Small intestine (tissue), 7 donors: ENCODE measurements at regions not wholly inside any gene's neighbourhood (a gene's known extent, or its start where the extent isn't known, plus 50 kb on each side); places are given as distances from the start of the nearest gene placed in this dataset.

Source experiments
- DNase-seq, 2 donors: peaks; one replicate each; pipeline versions ENCODE4 v3.0.0 to v3.0.0-alpha.2; 2013
- FAIRE-seq: peaks from 2 replicates; lab custom pipeline; 2012; peaks lifted over from hg19 to GRCh38; lab: Jason Lieb, UNC
- H3K27ac ChIP-seq, 3 donors: one replicate each; pipeline ENCODE4 v1.5.1; 2013; ENCODE audit warnings: low read length in 2 of 3, mild to moderate bottlenecking in 2 of 3, control low read depth in 1 of 3, inconsistent platforms in 1 of 3, low read depth in 1 of 3, moderate library complexity in 1 of 3
- H3K27me3 ChIP-seq, 3 donors: one replicate each; pipeline ENCODE4 v1.6.1; 2013; ENCODE audit warnings: low read length in 3 of 3, inconsistent platforms in 1 of 3; ENCODE audit not compliant: control insufficient read depth in 3 of 3, insufficient read depth in 3 of 3
- H3K36me3 ChIP-seq, 3 donors: one replicate each; pipeline ENCODE4 v1.6.1; 2013; ENCODE audit warnings: low read length in 3 of 3, inconsistent platforms in 1 of 3, low read depth in 1 of 3, mild to moderate bottlenecking in 1 of 3, moderate library complexity in 1 of 3; ENCODE audit not compliant: control insufficient read depth in 3 of 3, insufficient read depth in 2 of 3
- H3K4me1 ChIP-seq, 3 donors: one replicate each; pipeline ENCODE4 v1.6.1; 2013; ENCODE audit warnings: low read length in 2 of 3, inconsistent platforms in 1 of 3, low read depth in 1 of 3, mild to moderate bottlenecking in 1 of 3, moderate library complexity in 1 of 3; ENCODE audit not compliant: control insufficient read depth in 3 of 3, insufficient read depth in 2 of 3
- H3K4me3 ChIP-seq, 3 donors: one replicate each; pipeline ENCODE4 v1.5.1; 2013; ENCODE audit warnings: low read length in 3 of 3, control low read depth in 1 of 3, inconsistent platforms in 1 of 3, low read depth in 1 of 3, mild to moderate bottlenecking in 1 of 3, moderate library complexity in 1 of 3
- H3K9me3 ChIP-seq, 2 donors: one replicate each; pipeline ENCODE4 v1.6.1; 2013; ENCODE audit warnings: low read depth in 1 of 2, low read length in 1 of 2; ENCODE audit not compliant: control insufficient read depth in 2 of 2, insufficient read depth in 1 of 2
- WGBS, 3 donors: extraction: QIAGEN DNeasy Blood & Tissue Kit; methylation state at CpG; one replicate each; pipeline ENCODE4 v1.1.7; 2013; 5-methylcytosine and 5-hydroxymethylcytosine counted together
- donor health status: healthy with polysubstance abuse.
- donor health status: control.
- donor health status: control.
- donor health status: Bipolar disorder and iron deficiency.
- donor health status: healthy.

- FAIRE-seq (no peak), DNase-seq (peak; percentile 46 to 56)
- WGBS, 3 donors: 24 to 65% (median 46%) methylated on average over 2 of the region's 2 CpGs
- peaks cover 2 to 44% (median 5%) of the 10 kb centered on the region in 3 donors for H3K4me1 ChIP-seq
- H3K4me3 ChIP-seq: no peak overlapping the region
- no peaks in the 10 kb centered on the region for H3K36me3 ChIP-seq
- peak overlapping the region; percentile 90 to 96 (median 95) for H3K27ac ChIP-seq
- H3K27me3 ChIP-seq: no peaks in the 10 kb centered on the region
- H3K9me3 ChIP-seq: no peaks in the 10 kb centered on the region
Observed at GRCh38 chr4:38222892-38223291, 262.7 kb downstream of the PTTG2 start.

GRCh38 chr4:38223306-38223705 is 263.1 kb downstream of the PTTG2 start:
- Histone ChIP-seq H3K4me3 (no peak overlapping the region), H3K9me3 (no peaks in the 10 kb centered on the region), H3K27ac (peak overlapping the region; percentile 90 to 96 (median 95)), H3K27me3 (no peaks in the 10 kb centered on the region), H3K4me1 (peaks cover 2 to 44% (median 5%) of the 10 kb centered on the region in 3 donors), H3K36me3 (no peaks in the 10 kb centered on the region)
- no peak for FAIRE-seq
- WGBS, 3 donors: 0 to 18% (median 0%) methylated on average over 1 of the region's 1 CpG
- no peak for DNase-seq

- H3K9me3 ChIP-seq: no peaks in the 10 kb centered on the region
- no peaks in the 10 kb centered on the region for H3K27me3 ChIP-seq
- H3K27ac ChIP-seq: peak overlapping the region; percentile 90 to 96 (median 95)
- peaks cover 2 to 47% (median 5%) of the 10 kb centered on the region in 3 donors for H3K4me1 ChIP-seq
- FAIRE-seq (no peak), DNase-seq (peak in 1 of 2 donors; percentile 84)
- WGBS, 3 donors: 15 to 52% (median 32%) methylated on average over 9 of the region's 9 CpGs
- H3K4me3 ChIP-seq: peak overlapping the region in 1 of 3 donors; percentile 23
- no peaks in the 10 kb centered on the region for H3K36me3 ChIP-seq
Observed at GRCh38 chr4:38223782-38224236, 263.6 kb downstream of the PTTG2 start.

- H3K27ac ChIP-seq: peak overlapping the region; percentile 77 to 96 (median 84)
- H3K4me3 ChIP-seq: no peak overlapping the region
- FAIRE-seq (no peak), DNase-seq (peak in 1 of 2 donors; percentile 47)
- 48 to 76% (median 74%) methylated on average over 3 of the region's 3 CpGs for WGBS, 3 donors
- no peaks in the 10 kb centered on the region for H3K36me3 ChIP-seq
- H3K27me3 ChIP-seq: no peaks in the 10 kb centered on the region
- peaks cover 5 to 57% (median 7%) of the 10 kb centered on the region in 3 donors for H3K4me1 ChIP-seq
- no peaks in the 10 kb centered on the region for H3K9me3 ChIP-seq
Observed at GRCh38 chr4:38224850-38225249, 264.7 kb downstream of the PTTG2 start.

GRCh38 chr4:38226170-38226569 is 266.0 kb downstream of the PTTG2 start:
- Histone ChIP-seq H3K9me3 (no peaks in the 10 kb centered on the region), H3K4me1 (peaks cover 9 to 67% (median 9%) of the 10 kb centered on the region in 3 donors), H3K4me3 (no peak overlapping the region), H3K27ac (peak overlapping the region in 1 of 3 donors; percentile 96), H3K27me3 (no peaks in the 10 kb centered on the region), H3K36me3 (no peaks in the 10 kb centered on the region)
- FAIRE-seq (no peak), DNase-seq (no peak)
- WGBS, 3 donors: 91 to 97% (median 92%) methylated on average over 2 of the region's 2 CpGs

GRCh38 chr4:38230121-38230801 is 270.1 kb downstream of the PTTG2 start:
- Histone ChIP-seq H3K4me1 (peaks cover 8 to 65% (median 10%) of the 10 kb centered on the region in 3 donors), H3K36me3 (no peaks in the 10 kb centered on the region), H3K27ac (peak overlapping the region; percentile 88 to 98 (median 95)), H3K4me3 (no peak overlapping the region), H3K9me3 (peaks cover 0 to 16% of the 10 kb centered on the region in 2 donors), H3K27me3 (no peaks in the 10 kb centered on the region)
- DNase-seq: peak; percentile 94 to 96
- FAIRE-seq: no peak
- WGBS, 3 donors: 16 to 63% (median 44%) methylated on average over 10 of the region's 10 CpGs

GRCh38 chr4:38230821-38231563 is 270.8 kb downstream of the PTTG2 start:
- 28 to 62% (median 55%) methylated on average over 7 of the region's 7 CpGs for WGBS, 3 donors
- Histone ChIP-seq H3K4me1 (peaks cover 8 to 58% (median 10%) of the 10 kb centered on the region in 3 donors), H3K36me3 (no peaks in the 10 kb centered on the region), H3K4me3 (no peak overlapping the region), H3K9me3 (peaks cover 0 to 16% of the 10 kb centered on the region in 2 donors), H3K27me3 (no peaks in the 10 kb centered on the region), H3K27ac (peak overlapping the region; percentile 88 to 98 (median 95))
- FAIRE-seq (no peak), DNase-seq (peak; percentile 48 to 63)

- H3K4me3 ChIP-seq: no peak overlapping the region
- peaks cover 8 to 56% (median 10%) of the 10 kb centered on the region in 3 donors for H3K4me1 ChIP-seq
- DNase-seq (peak; percentile 91 to 98), FAIRE-seq (no peak)
- WGBS, 3 donors: 13 to 70% (median 43%) methylated on average over 4 of the region's 4 CpGs
- peaks cover 0 to 16% of the 10 kb centered on the region in 2 donors for H3K9me3 ChIP-seq
- no peaks in the 10 kb centered on the region for H3K27me3 ChIP-seq
- H3K27ac ChIP-seq: peak overlapping the region; percentile 88 to 98 (median 95)
- H3K36me3 ChIP-seq: no peaks in the 10 kb centered on the region
Observed at GRCh38 chr4:38231626-38232025, 271.4 kb downstream of the PTTG2 start.
